AML-193 (cell line): ENCODE measurements at regions not wholly inside any gene's neighbourhood (a gene's known extent, or its start where the extent isn't known, plus 50 kb on each side); places are given as distances from the start of the nearest gene placed in this dataset.

Experiments
- DNase-seq, 2 experiments: peaks; one replicate each; lab custom pipeline; 2025; lab: John Stamatoyannopoulos, UW

- peak; percentile 21 to 31 for DNase-seq
These were observed 545.9 kb upstream of the JARID2 start for GRCh38 chr6:14699803-14700601.

DNA sequence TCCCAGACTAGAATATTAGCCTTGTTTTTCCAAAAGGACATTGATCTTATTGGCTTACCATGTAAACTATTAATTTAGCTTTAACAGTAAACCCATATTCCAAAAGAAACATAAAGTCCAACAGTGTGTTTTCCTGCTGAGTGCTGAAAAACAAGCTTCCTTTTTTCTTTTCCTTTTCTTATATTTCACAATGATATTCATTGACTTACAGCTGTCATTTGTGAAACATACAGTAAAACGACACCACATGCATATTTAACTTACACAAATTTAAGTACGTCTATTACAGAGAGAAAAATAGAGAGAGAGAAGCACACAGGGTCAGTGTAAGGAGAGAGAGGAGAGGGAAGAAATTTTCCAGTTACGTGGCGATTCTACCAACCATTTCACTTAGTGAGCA is 543.9 kb upstream of the JARID2 start:
- DNase-seq = peak; percentile 59 to 71

- DNase-seq = no peak
These were observed 543.2 kb upstream of the JARID2 start for GRCh38 chr6:14702678-14703077.

DNA sequence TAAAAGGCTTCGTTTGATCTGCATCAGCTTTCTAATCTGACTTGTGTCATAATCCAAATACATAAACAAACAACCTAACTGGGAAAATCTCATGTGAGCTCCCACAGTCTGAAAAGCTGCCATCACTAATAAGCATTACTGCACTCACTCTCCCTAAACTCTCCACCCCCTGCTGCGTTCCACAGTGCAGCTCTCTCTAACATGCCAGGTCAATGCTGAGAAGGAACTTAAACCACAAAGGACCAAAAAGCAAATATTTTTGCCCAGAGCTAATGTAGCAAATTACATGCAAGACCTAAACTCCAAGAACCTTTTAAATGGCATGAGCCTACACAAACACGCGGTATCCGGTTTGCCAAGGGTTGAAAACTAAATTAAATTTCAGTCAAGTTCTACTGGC is 542.3 kb upstream of the JARID2 start:
- no peak for DNase-seq

- no peak for DNase-seq
These were observed 541.2 kb upstream of the JARID2 start for GRCh38 chr6:14704383-14705271.

DNA sequence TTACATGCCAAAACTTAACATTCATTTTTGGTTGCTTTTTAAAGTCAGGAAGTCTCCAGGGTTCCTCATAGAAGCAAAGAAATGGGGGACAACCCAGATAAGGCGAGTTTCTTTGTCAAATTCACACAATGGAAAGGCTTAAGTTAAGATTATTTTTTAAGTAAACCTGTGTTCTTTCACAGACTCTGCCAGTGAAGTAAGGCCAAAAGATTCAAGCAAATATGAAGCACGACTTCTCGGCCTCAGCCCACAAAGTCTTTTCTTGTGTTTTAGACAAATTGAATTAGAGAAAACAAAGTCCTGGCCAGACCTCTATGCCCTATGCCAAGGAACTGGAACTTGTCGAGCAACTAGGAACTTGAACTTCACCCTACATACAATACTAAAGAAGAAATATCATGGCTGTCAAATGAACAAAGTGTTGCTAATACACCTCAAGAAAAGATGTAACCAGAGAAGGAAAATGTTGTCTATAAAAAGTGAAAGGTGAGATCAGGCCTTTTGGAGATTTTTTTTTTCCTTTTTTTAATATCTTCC is 540.0 kb upstream of the JARID2 start:
- no peak for DNase-seq

GRCh38 chr6:14706378-14706929 is 539.4 kb upstream of the JARID2 start:
- no peak for DNase-seq

GRCh38 chr6:14707276-14707675 is 538.6 kb upstream of the JARID2 start:
- DNase-seq = peak; percentile 53 to 58

DNA sequence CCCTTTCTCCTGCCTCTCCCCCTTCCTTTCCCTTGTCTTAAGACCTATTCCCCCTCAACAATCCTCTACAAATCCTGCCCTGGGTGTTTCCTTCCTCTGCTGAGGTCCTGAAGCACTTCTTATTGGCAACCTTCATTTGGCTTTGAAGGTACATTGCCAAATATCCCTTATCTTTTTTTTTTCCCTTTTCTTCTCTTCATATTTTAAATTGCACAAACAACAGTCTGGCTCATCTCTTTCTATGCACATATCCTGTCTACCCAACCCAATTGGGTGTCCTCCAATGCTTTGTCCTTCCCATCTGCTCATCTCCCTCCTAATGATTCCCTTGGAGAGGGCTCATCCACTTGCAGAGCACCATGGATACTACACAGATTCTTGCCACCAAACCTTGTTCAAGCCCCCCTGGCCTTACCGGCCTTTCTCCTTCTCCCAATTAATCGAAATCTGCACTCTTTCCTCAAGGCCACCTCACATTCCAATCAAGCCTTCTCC is 537.9 kb upstream of the JARID2 start:
- no peak for DNase-seq

DNA sequence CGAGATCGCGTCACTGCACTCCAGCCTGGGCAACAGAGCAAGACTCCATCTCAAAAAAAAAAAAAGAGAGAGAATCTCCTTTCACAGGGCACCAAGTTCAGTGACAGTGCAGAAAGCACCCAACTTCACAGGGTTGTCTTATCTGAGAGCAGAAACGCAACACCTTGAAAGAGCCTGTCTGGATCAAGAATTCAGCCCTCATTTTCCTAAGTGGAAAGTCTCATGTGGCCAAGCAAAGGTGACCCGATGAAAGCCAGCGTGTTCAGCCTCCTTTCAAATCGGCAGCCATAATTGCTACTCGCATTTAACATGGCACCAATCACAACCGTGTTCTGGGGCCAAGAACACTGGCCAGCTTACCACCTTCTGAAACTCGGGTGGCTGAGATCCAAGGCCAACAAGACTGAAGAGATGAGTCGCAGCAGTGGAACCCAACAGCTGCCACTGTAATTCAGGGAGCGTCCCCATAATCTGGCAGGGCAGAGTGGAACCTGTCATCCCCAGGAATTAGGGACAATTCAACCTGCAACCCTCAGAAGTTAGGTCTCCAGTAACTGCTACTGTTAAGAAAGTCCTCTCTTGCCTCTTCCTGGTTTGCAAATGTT is 536.7 kb upstream of the JARID2 start:
- DNase-seq = no peak

GRCh38 chr6:14709900-14710299 is 536.0 kb upstream of the JARID2 start:
- DNase-seq = no peak

- no peak for DNase-seq
These were observed 535.4 kb upstream of the JARID2 start for GRCh38 chr6:14710421-14710820.

GRCh38 chr6:14711056-14711703 is 534.7 kb upstream of the JARID2 start:
- peak; percentile 84 to 96 for DNase-seq

DNA sequence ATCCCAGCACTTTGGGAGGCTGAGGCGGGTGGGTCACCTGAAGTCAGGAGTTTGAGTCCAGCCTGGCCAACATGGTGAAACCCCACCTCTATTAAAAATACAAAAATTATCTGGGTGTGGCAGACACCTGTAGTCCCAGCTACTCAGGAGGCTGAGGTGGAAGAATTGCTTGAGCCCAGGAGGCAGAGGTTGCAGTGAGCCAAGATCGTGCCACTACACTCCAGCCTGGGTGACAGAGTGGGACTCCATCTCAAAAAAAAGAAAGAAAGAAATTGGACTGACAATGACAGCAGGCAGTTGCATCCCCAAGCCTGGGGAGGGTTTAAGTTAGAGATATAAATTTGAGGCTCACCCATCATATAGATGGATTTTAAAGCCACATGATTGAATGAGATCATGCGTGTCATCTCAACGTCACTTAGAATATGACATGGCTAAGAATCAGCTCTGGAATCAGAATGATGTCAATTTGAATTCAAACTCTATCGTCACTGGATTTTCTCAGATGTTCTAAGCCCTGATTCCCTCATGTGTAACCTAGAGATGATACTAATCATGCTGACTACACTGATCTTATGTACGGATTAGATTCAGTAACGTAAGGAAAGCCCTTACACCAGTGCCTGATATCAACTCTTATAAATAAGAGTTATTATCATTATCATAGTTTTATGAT is 534.0 kb upstream of the JARID2 start:
- DNase-seq = no peak

DNA sequence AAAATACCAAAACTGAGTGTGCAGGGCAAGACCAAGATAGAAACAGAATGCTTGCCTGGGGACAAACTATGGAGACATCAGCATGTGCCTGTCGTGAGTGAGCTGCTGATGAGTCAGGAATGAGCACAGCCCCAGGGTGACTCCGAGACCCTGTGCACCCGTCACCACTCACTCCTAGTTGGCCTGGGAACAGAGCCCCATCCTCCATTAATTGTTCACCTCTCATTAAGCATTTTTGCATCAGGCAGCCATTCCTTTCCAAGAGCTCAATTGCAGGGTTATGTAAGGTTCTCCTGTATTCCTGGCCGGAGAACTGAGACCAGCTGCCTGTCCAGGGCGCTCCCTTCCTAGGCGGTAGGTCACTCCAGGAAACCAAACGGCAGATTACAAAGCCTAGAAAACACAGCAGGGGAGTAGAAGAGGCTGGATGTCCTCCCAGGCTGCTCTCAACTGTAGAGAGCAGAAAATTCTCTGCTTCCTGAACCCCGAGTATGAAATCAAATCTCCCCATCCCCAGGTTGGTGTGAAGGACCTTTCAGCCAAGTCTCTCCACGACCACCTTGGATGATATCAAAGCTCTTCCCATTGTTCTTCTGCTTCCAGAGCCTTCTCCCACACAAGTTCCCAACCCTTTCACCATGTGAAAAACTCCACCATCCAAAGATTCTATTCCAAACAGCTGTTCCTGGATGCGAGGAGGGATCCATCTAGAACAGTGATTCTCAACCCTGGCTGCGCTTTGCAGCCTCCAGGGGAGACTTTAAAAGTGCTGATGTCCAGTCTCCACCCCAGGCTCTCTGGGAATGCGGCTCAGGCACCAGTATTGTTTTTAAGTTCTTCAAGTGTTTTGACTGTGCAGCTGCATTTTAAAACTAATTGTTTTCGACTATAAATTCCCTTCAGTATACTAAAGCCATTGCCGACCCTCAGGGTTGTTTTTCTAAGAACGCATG is 532.6 kb upstream of the JARID2 start:
- no peak for DNase-seq

DNA sequence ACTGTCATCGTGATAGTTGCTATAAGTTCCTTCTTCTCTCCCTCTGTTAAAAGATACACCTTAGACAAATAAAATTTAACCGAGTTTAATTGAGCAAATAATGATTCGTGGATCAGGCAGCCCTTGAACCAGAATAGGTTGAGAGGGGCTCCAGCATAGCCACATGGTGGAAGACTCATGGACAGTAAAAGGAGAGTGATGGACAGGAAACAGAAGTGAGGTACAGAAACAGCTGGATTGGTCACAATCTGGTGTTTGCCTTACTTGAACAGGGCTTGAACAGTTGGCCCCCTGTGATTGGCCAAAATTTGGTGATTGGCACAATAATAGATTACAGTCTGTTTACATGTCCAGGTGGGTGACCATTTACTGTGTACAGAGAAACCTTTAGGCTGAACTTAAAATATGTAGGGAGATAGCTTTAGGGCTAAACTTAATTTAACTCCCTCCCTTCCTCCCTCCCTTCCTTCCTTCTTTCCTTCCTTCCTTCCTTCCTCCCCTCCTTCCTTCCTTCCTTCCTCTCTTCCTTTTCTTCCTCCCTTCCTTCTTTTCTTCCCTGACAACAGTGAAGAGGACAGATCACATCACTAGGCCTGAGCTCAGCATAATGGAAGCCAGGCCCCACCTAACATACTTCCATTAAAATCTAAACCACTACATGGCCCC is 531.8 kb upstream of the JARID2 start:
- no peak for DNase-seq

- DNase-seq = no peak
These were observed 530.8 kb upstream of the JARID2 start for GRCh38 chr6:14715076-14715475.

DNA sequence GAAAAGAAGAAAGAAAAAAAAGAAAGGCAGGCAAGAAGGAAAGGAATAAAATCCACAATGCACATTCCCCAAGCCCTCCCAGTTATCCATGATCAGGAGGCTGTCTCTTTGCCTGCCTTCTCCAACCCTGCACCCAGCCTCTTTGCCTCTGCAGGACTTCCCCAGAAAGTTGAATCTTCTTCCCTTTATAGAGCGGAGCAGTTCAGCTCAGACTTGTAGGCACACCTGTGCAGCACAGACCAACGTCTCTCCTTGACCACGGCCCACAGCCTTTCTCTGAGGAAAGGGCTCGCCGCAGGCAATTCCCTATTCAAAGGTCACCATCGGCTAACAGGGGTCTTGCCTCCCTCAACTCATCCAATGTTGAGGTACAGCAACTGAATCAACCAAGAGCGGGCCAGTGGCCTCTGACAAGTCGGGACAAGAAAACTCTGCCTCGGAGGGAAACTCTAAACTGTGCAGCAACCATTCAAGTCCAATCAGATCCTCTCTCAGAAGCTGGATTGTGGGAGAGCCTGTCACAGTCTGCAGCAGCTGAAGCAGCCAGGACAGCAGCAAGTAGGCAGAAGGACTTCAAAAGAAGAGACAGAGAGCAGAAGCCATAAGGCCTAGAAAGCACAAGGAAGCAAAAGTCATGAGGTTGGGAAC is 529.2 kb upstream of the JARID2 start:
- no peak for DNase-seq

DNA sequence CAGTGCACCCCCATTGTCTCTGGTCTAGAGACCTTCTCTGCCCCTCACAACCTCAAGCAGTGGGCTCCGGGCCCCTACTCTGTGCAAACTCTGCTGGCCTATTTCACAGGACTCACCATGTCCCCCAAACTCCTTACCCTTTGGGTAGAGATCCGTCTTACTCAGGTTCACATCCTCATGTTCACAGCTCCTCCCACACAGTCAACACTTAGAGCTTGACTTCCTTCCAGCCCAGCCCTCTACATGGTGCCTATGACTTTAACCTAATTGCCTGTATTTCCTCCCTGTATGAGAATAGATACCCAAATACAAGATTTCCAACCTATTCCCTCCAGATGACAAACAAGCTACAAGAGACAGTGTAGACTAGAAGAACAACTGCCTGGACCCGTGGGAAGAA is 528.6 kb upstream of the JARID2 start:
- peak; percentile 15 to 18 for DNase-seq
